Psoas muscle (tissue), 7 donors: ENCODE measurements at regions not wholly inside any gene's neighbourhood (a gene's known extent, or its start where the extent isn't known, plus 50 kb on each side); places are given as distances from the start of the nearest gene placed in this dataset.

Experiments
- ATAC-seq, 4 donors: fragments of 200-7000 bp; cut with Tn5 transposase; one replicate each; pipeline ENCODE4 v1.9.1; 2020; ENCODE audit warnings: moderate library complexity in 3 of 4, mild to moderate bottlenecking in 2 of 4
- DNase-seq, 2 donors: peaks; one replicate each; pipeline ENCODE4 v3.0.0-alpha.2; 2020
- H3K27ac ChIP-seq: fragments of 200-600 bp; one replicate; pipeline ENCODE4 v1.8.0; 2022
- H3K27me3 ChIP-seq, 3 donors: fragments of 200-600 bp in 1 of 3; one replicate each; pipeline versions ENCODE4 v1.6.1 to v1.8.0; 2013 to 2022; ENCODE audit warnings: low read length in 2 of 3, mild to moderate bottlenecking in 2 of 3, moderate library complexity in 1 of 3; ENCODE audit not compliant: insufficient read depth in 3 of 3
- H3K36me3 ChIP-seq, 2 donors: fragments of 200-600 bp in 1 of 2; one replicate each; pipeline versions ENCODE4 v1.6.1 to v1.8.0; 2013 to 2022; ENCODE audit warnings: low read depth in 1 of 2, mild to moderate bottlenecking in 1 of 2, moderate library complexity in 1 of 2; ENCODE audit not compliant: insufficient read depth in 1 of 2
- H3K4me1 ChIP-seq: fragments of 200-600 bp; one replicate; pipeline ENCODE4 v1.8.0; 2022
- H3K4me3 ChIP-seq: fragments of 200-600 bp; one replicate; pipeline ENCODE4 v1.8.0; 2022; ENCODE audit warnings: mild to moderate bottlenecking
- H3K9me3 ChIP-seq: fragments of 200-600 bp; one replicate; pipeline ENCODE4 v1.8.0; 2022
- CTCF ChIP-seq: fragments of 200-600 bp; IDR thresholded peaks from one replicate; pipeline ENCODE4 v1.8.0; 2022; ENCODE audit warnings: antibody characterized with exemption
- WGBS, 3 donors: extraction: QIAGEN DNeasy Blood & Tissue Kit; methylation state at CpG; one replicate each; pipeline versions ENCODE4 v1.1.6 to v1.1.7; 2013; 5-methylcytosine and 5-hydroxymethylcytosine counted together
- intact Hi-C, 2 donors: fragments of 100-400 bp; cut with DNase I; formaldehyde crosslinking; loops; one replicate each; pipeline versions ENCODE4 v1.11.0 to v1.14.2; 2022
- donor health status: healthy with polysubstance abuse.
- donor health status: DM: no; HTN: no; CAD: no; lungs with moderate emphysema.
- donor health status: Bipolar disorder and iron deficiency.
- donor health status: healthy.
- donor health status: DM: yes; HTN: yes; CAD: no.
- donor health status: DM: no; HTN: no; CAD: no.
- donor health status: DM: yes; HTN: yes; CAD: no.

DNA sequence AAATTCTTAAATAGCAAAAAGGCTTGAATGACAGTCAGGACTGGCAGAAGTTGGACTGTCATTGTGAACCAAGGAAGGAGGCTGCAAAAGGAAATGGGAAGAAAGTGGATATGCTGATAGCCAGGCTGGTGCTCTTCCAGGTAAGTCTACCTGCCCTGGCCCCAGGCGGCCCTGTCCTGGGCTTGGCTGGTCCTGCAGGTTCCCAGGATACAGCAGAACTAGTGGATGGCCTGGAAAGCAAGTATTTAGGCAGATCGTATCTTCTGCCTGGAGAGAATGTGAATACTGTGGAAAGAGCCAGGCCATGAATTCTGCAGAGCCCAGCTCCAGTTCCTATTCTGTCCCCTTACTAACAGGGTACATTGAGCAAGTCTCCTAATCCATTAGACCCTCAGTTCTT is 149.3 kb downstream of the SEC61B start:
- no peak for ATAC-seq
- Histone ChIP-seq H3K4me3 (no peak overlapping the region), H3K27me3 (no peaks in the 10 kb centered on the region), H3K27ac (no peak overlapping the region), H3K36me3 (no peaks in the 10 kb centered on the region), H3K4me1 (peaks cover 32% of the 10 kb centered on the region), H3K9me3 (no peaks in the 10 kb centered on the region)
- no peak for TF ChIP-seq CTCF
- intact Hi-C loops, result loop anchor here in 1 of 2 donors (5.0 kb wide), 1 partner anchor 76 kb away; no protein-coding TSS in a partner anchor
- no peak for DNase-seq
- WGBS, 3 donors, result 86 to 97% (median 93%) methylated on average over 2 of the region's 2 CpGs

- Histone ChIP-seq H3K27ac (no peak overlapping the region), H3K4me3 (no peak overlapping the region), H3K9me3 (no peaks in the 10 kb centered on the region), H3K4me1 (peaks cover 17% of the 10 kb centered on the region), H3K36me3 (no peaks in the 10 kb centered on the region), H3K27me3 (no peaks in the 10 kb centered on the region)
- 77 to 83% (median 79%) methylated on average over 5 of the region's 5 CpGs for WGBS, 3 donors
- no peak for TF ChIP-seq CTCF
- ATAC-seq, result no peak
- intact Hi-C loops, result loop anchor here in 1 of 2 donors (5.0 kb wide), 1 partner anchor 73 kb away; no protein-coding TSS in a partner anchor
- no peak for DNase-seq
These were observed 151.8 kb downstream of the SEC61B start for GRCh38 chr9:99373912-99374311.

DNA sequence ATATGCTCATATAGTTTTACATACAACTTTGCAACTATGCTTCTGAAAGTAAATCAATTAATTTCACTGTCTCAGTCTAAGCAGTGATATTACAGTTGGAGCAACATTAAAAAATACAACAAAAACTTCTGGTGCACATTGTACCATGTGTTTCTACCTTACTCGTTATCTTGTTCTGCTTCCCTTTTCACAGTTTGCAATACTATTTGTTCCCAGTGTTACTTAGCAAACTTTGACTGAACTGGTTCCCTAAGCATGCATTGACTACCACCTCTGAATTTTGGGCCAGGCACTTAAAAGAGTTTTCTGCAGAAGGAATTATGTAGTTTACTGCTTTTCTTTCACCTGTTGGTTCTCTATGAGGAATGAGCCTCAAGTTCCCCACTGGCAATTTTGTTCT is 152.7 kb downstream of the SEC61B start:
- H3K27me3 ChIP-seq, result no peaks in the 10 kb centered on the region
- no peaks in the 10 kb centered on the region for H3K9me3 ChIP-seq
- WGBS, 3 donors, result 75 to 87% (median 86%) methylated on average over 1 of the region's 1 CpG
- H3K4me3 ChIP-seq, result no peak overlapping the region
- no peak for TF ChIP-seq CTCF
- no peak overlapping the region for H3K27ac ChIP-seq
- ATAC-seq, result no peak
- H3K36me3 ChIP-seq, result no peaks in the 10 kb centered on the region
- DNase-seq, result no peak
- intact Hi-C loops, result loop anchor here in 1 of 2 donors (5.0 kb wide), 1 partner anchor 73 kb away; no protein-coding TSS in a partner anchor
- peaks cover 8% of the 10 kb centered on the region for H3K4me1 ChIP-seq

DNA sequence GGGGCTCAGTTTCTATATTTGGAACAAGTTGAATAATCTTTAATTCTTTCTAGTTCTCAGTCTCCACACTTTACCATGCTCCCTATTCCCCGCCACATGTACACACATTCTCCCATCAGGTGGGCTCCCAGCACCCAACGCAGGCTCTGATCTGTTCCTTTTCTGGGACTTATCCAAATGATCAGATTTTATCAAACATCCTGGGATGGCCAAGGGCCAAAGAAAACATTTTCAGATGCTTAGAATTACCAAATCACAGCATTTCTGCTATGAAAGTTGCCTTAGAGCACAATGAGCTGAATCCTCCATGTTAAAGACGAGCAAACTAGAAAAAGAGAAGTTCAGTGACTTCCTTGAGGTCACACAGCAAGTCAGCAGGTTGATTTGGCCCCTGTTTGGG is 153.4 kb downstream of the SEC61B start:
- H3K9me3 ChIP-seq, result no peaks in the 10 kb centered on the region
- intact Hi-C loops, result no loop called here
- peaks cover 4% of the 10 kb centered on the region for H3K4me1 ChIP-seq
- DNase-seq, result no peak
- no peaks in the 10 kb centered on the region for H3K27me3 ChIP-seq
- 79 to 83% (median 79%) methylated on average over 3 of the region's 3 CpGs for WGBS, 3 donors
- no peak for ATAC-seq
- no peak for TF ChIP-seq CTCF
- no peak overlapping the region for H3K4me3 ChIP-seq
- no peak overlapping the region for H3K27ac ChIP-seq
- no peaks in the 10 kb centered on the region for H3K36me3 ChIP-seq
